ENCODE measurements at regions not wholly inside any gene's neighbourhood (a gene's known extent, or its start where the extent isn't known, plus 50 kb on each side); places are given as distances from the start of the nearest gene placed in this dataset.

DNA sequence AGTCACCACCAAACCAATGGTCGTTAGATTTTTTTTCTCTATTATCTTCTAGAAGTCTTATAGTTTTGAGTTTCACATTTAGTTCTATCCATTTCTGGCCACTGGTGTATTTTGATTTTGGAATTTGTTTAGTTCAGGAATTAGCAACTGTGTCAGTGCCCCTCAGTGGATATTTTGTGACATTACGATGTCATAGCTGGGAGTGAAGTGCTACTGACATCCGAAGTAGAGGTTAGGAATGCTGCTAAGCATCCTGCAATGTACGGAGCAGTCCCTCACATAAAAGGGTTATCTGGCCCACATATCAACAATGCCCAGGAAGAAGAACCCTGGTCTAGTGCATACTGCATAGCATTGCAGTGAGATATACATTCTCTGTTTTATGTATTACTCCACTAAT, 157.4 kb upstream of the RGPD4 start:
- DNase-seq (ENCODE audit: low read depth): no peak
- in situ Hi-C loops (cut with HindIII; ENCODE audit: low sequenced_read_pairs): no loop called here

DNA sequence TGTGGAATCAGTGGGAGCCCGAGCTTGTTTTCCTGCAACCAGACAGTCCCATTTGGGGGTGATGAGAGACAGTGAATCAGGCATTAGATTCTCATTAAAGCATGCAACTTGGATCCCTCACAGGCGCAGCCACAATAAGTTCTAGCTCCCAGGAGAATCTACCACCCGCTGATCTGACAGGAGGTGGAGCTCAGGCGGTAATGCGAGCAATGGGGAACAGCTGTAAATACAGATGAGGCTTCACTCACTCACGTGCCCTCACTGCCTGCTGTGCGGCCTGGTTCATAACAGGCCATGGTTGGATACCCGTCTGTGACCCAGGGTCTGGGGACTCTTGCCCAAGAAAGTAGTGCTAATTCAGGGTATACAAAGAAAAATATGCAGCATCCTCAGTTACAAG, 144.8 kb upstream of the RGPD4 start:
- H3K4me3 ChIP-seq (ENCODE audit: low read depth, low read length): no peak overlapping the region
- TF ChIP-seq, protein P1, sequence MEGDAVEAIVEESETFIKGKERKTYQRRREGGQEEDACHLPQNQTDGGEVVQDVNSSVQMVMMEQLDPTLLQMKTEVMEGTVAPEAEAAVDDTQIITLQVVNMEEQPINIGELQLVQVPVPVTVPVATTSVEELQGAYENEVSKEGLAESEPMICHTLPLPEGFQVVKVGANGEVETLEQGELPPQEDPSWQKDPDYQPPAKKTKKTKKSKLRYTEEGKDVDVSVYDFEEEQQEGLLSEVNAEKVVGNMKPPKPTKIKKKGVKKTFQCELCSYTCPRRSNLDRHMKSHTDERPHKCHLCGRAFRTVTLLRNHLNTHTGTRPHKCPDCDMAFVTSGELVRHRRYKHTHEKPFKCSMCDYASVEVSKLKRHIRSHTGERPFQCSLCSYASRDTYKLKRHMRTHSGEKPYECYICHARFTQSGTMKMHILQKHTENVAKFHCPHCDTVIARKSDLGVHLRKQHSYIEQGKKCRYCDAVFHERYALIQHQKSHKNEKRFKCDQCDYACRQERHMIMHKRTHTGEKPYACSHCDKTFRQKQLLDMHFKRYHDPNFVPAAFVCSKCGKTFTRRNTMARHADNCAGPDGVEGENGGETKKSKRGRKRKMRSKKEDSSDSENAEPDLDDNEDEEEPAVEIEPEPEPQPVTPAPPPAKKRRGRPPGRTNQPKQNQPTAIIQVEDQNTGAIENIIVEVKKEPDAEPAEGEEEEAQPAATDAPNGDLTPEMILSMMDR (IDR thresholded peaks at IDR 0.05; ENCODE audit: low read depth, low read length, missing control alignments): no peak
- in situ Hi-C loops (cut with HindIII; ENCODE audit: low sequenced_read_pairs): no loop called here
- DNase-seq (ENCODE audit: low read depth): no peak

More for the DNA sequence above, 157.4 kb upstream of the RGPD4 start:
- H3K4me3 ChIP-seq (ENCODE audit: low read depth, low read length): no peak overlapping the region
- TF ChIP-seq, protein P1 (IDR thresholded peaks at IDR 0.05; ENCODE audit: low read depth, low read length, missing control alignments): peak; percentile 19

DNA sequence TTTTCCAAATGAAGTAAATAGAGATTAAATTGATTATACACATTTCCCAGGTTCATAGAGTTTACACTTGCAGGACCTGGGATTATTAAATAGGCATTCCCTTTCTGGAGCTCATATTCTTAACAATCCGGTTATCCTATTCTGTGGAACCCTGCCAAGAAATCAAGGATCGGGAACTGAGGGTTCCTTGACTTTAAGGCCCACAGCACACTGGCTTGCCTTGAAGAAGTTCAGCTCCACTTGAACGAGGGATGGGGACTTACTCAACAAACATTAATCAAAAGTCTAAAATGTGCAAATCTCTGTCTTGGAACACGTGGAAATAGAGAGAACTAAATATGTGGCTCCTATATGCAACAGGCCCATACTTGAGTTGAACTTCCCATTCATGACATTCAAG, 142.3 kb upstream of the RGPD4 start:
- DNase-seq (ENCODE audit: low read depth): no peak
- in situ Hi-C loops (cut with HindIII; ENCODE audit: low sequenced_read_pairs): no loop called here
- no peak overlapping the region for H3K4me3 ChIP-seq (ENCODE audit: low read depth, low read length)
- TF ChIP-seq, protein P1 (IDR thresholded peaks at IDR 0.05; ENCODE audit: low read depth, low read length, missing control alignments): no peak

DNA sequence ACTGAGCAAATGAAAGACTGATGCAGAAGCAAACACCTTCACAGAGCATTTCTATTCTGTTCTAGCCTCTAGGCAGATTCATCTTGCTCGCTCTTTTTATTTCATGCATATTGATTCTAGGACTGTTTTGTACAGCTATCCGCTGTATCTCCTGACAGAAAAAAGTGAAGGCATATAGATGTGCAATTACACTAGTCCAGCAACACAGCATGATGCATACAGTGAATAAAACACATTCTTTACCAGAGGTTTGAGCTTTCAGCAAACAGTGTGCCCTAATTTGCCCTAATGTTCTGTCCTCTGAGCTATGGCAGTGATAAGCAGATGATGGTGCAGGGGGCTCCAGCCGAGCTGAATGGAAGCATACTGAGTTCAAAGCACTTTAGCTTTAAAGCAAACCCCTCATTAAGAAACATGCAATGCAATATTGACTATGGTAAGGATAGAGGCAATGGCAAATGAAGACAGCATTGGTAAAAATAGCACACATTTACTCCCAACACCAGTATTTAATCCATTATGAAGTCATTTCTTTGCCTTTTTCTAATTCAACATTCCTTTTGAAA, 141.2 kb upstream of the RGPD4 start:
- in situ Hi-C loops (cut with HindIII; ENCODE audit: low sequenced_read_pairs): no loop called here

DNA sequence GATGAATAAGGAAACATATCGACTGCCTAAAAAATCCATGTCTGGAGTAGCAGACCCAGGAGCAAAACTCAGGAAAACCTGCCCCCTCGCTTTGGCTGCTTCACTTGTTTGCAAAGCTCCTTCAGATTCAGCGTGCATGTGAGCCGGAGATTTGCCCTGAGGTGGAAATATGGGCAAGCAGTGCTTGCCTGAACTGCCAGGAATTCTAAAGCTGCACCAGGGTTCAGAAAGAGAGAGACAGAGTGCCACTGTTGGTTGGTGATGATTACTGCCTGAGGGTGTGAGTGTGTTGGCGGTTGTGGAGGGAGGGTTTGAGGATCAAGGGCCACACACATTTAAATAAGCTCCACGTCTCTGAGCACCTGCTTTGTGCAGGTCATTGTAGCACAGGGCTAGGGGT, 139.6 kb upstream of the RGPD4 start:
- in situ Hi-C loops (cut with HindIII; ENCODE audit: low sequenced_read_pairs): no loop called here
- no peak overlapping the region for H3K4me3 ChIP-seq (ENCODE audit: low read depth, low read length)
- DNase-seq (ENCODE audit: low read depth): no peak
- TF ChIP-seq, protein P1 (IDR thresholded peaks at IDR 0.05; ENCODE audit: low read depth, low read length, missing control alignments): no peak

More for the DNA sequence above, 141.2 kb upstream of the RGPD4 start:
- TF ChIP-seq, protein P1 (IDR thresholded peaks at IDR 0.05; ENCODE audit: low read depth, low read length, missing control alignments): no peak
- no peak for DNase-seq (ENCODE audit: low read depth)
- no peak overlapping the region for H3K4me3 ChIP-seq (ENCODE audit: low read depth, low read length)

DNA sequence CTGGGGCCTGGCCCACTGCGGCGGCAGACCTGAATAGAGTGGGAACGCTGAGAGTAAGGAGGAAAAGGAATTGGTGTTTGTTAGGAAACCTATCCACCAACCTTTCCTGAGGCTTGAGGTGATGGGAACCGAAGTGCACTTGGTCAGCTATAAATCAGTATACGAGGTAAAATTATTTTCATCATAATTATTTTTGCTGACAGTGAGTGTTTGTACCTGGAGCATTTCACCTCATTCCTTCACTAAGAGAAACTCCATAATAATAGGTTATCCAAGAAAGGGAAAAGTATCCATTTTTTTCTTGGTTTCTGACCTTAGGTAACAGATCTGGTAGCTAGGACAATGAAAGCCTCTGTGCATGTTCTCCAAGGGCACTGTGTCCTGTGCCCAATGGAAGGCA, 138.6 kb upstream of the RGPD4 start:
- TF ChIP-seq, protein P1 (IDR thresholded peaks at IDR 0.05; ENCODE audit: low read depth, low read length, missing control alignments): no peak
- H3K4me3 ChIP-seq (ENCODE audit: low read depth, low read length): no peak overlapping the region
- in situ Hi-C loops (cut with HindIII; ENCODE audit: low sequenced_read_pairs): no loop called here
- no peak for DNase-seq (ENCODE audit: low read depth)

All from astrocyte of the cerebellum (primary cell).